NT2/D1 (cell line): ENCODE measurements at regions not wholly inside any gene's neighbourhood (a gene's known extent, or its start where the extent isn't known, plus 50 kb on each side); places are given as distances from the start of the nearest gene placed in this dataset.

Source experiments
- SUZ12 ChIP-seq: IDR thresholded peaks from 2 replicates; pipeline ENCODE4 v1.6.1; 2011; ENCODE audit not compliant: insufficient read length, insufficient read depth; ENCODE audit errors: extremely low read depth
- ZNF274 ChIP-seq: IDR thresholded peaks from 2 replicates; pipeline ENCODE4 v1.6.1; 2011; ENCODE audit warnings: mild to moderate bottlenecking, low read depth, low read length

- TF ChIP-seq ZNF274, result no peak
- TF ChIP-seq SUZ12, result no peak
These were observed 88.9 kb upstream of the NRXN1 start for GRCh38 chr2:51120754-51121280.
